Raji (cell line): ENCODE measurements at regions not wholly inside any gene's neighbourhood (a gene's known extent, or its start where the extent isn't known, plus 50 kb on each side); places are given as distances from the start of the nearest gene placed in this dataset.

Source experiments
- POLR2A ChIP-seq: IDR thresholded peaks from 2 replicates; pipeline ENCODE4 v1.6.1; 2011; ENCODE audit warnings: low read depth, low read length, control low read depth; ENCODE audit not compliant: insufficient read depth

GRCh38 chr2:128836559-128837100 is 518.0 kb upstream of the HS6ST1 start:
- TF ChIP-seq POLR2A, result no peak

GRCh38 chr2:128838244-128838643 is 519.6 kb upstream of the HS6ST1 start:
- TF ChIP-seq POLR2A, result no peak

GRCh38 chr2:128841803-128842202 is 523.1 kb upstream of the HS6ST1 start:
- TF ChIP-seq POLR2A, result no peak

DNA sequence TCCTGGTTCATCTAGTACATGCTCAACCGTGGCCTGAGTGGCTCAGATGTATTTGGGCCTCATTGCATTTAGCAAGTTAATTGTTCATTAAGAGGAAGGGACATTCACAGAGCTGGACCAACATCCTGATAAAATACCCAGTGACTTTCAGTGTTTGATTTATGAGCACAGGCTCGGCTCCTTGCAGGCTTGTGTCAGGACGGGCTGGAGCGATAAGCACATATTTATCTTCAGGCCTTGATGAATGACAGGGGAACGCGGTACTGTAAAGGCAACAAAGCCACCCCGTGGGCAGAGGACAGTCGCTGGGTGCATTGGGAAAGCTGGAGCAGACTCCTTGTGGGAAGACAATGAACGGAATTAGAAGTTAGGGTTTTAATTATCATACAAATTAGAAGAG is 548.6 kb upstream of the HS6ST1 start:
- TF ChIP-seq POLR2A, result no peak

GRCh38 chr2:128867936-128868636 is 549.4 kb upstream of the HS6ST1 start:
- TF ChIP-seq POLR2A, result no peak

DNA sequence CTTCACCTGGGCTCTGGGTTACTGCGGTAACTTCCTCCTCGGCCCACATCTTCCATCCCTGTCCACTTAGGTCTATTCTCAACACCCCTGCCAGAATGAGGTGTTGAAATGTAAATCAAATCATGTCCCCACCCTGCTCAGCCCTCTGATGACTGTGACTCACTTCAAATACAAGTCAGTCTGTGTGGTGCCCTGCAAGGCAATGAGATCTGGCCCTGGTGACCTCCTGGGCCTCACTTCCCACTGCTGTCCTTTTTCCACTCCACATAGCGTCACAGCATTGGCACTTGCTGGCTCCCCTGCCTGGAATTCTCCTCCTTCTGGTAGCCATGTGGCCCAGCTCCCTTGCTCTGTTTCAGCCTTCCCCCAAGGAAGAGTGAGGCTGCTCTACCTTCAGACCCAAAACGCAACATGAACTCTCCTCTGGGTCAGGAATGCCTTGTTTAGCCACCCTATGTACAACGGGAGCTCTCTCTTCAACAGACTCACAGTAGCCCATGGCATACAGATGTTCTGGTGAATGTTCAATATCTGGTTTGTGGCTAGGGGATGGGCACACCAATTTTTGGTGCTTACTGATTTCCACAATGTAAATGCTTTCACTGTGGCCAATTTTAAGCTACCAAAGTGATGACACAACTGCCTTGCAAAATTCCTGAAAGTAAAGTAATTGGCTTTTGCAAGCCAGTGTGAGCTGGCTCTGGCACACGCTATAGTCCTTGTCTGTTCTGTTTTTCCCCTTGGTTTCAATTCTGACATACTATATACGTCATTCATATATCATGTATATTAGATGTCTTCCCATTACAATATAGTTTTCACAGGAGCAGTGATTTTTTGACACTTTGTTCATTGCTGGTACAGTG is 550.3 kb upstream of the HS6ST1 start:
- no peak for TF ChIP-seq POLR2A

DNA sequence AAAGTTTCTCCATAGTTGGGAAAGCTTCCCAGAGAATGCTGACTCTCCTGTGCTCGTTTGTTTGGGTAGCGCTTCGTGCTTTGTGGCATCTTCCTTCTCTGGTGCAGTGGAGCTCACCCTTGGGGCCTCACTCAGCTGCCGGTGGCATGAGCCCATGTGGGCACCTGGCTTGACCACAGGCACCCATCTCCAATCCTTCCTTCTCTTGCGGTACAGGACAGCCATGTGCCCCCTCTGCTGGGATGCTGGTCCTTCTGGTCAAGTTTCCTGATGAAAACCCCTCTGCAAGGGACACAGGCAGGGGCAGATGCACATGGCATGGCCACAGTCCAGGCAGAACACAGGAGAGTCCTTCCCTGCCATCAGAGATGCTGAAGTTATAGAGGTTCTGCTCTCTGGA is 555.9 kb upstream of the HS6ST1 start:
- TF ChIP-seq POLR2A, result no peak

- no peak for TF ChIP-seq POLR2A
These were observed 558.6 kb upstream of the HS6ST1 start for GRCh38 chr2:128876986-128877983.

GRCh38 chr2:128879161-128879560 is 560.5 kb upstream of the HS6ST1 start:
- no peak for TF ChIP-seq POLR2A

- TF ChIP-seq POLR2A, result no peak
These were observed 576.2 kb upstream of the HS6ST1 start for GRCh38 chr2:128894896-128895295.

- no peak for TF ChIP-seq POLR2A
These were observed 583.1 kb upstream of the HS6ST1 start for GRCh38 chr2:128901572-128902391.

- TF ChIP-seq POLR2A, result no peak
These were observed 585.0 kb upstream of the HS6ST1 start for GRCh38 chr2:128903637-128904036.

DNA sequence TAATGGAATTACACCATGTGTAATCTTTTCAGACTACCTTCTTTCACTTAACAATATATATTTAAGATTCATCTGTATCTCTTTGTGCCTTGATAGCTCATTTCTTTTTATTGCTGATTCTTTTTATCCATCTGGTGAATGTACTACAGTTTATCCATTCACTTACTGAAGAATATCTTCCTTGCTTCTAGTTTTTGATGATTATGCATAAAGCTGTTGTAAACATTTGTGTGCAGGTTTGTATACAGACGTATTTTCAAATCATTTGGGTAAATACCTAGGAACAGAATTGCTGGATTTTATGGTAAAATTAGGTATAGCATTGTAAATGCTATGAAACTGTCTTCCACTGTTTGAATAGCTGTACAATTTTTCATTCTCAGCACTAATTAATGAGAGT is 592.6 kb upstream of the HS6ST1 start:
- no peak for TF ChIP-seq POLR2A

DNA sequence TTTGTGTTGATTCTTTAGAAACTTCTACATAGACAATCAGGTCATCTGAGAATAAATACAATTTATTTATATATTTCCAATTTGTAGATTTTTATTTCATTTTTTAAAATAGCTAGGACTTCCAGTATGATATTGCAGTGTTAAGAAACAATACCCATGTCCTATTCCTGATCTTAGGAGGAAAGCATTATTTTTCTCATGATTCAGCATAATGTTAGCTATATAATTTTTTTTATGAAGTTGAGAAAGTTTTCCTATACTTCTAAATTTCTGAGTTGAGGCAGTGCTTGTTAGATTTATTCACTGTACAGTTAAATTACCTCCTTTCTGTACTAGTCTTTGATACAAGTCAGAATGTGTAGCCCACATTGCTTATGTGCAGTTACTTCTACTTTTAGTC is 595.7 kb upstream of the HS6ST1 start:
- TF ChIP-seq POLR2A, result no peak
